ENCODE measurements at regions not wholly inside any gene's neighbourhood (a gene's known extent, or its start where the extent isn't known, plus 50 kb on each side); places are given as distances from the start of the nearest gene placed in this dataset.

- Mint-ChIP-seq H3K9me3 (ENCODE audit: low read depth) (peaks cover 3% of the 10 kb centered on the region), H3K27ac (no peak overlapping the region), H3K4me3 (no peak overlapping the region), H3K4me1 (ENCODE audit: low read depth) (peaks cover 4% of the 10 kb centered on the region), H3K36me3 (no peaks in the 10 kb centered on the region), H3K27me3 (peaks cover 2% of the 10 kb centered on the region)
Observed at GRCh38 chr13:108419768-108420167, 150.2 kb downstream of the TNFSF13B start.

GRCh38 chr13:108425056-108425455 is 155.5 kb downstream of the TNFSF13B start:
- Mint-ChIP-seq H3K9me3 (ENCODE audit: low read depth) (no peaks in the 10 kb centered on the region), H3K4me1 (ENCODE audit: low read depth) (no peaks in the 10 kb centered on the region), H3K27me3 (peaks cover 2% of the 10 kb centered on the region), H3K4me3 (no peak overlapping the region), H3K36me3 (no peaks in the 10 kb centered on the region), H3K27ac (no peak overlapping the region)

DNA sequence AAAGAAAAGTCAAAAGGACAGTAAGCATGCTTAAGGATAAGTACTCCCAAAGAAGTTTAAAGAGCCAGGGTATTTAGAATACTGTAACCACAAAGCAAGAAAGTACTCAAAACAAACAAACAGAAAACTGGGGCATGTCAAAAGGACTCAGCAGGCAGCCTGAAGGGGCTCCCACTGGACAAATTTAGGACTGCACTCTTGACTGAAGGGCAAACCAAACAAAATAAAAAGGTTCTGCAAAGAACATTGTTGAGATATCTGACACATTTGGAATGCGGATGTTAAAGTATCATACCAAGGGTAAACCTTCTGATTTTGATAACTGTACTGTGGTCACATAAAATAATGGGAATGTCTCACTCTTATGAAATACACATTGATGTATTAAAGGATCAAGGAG is 157.4 kb downstream of the TNFSF13B start:
- Mint-ChIP-seq H3K36me3 (no peaks in the 10 kb centered on the region), H3K27ac (no peak overlapping the region), H3K4me1 (ENCODE audit: low read depth) (no peaks in the 10 kb centered on the region), H3K9me3 (ENCODE audit: low read depth) (no peaks in the 10 kb centered on the region), H3K27me3 (peaks cover 2% of the 10 kb centered on the region), H3K4me3 (no peak overlapping the region)

- Mint-ChIP-seq H3K4me3 (no peak overlapping the region), H3K27me3 (peaks cover 2% of the 10 kb centered on the region), H3K36me3 (no peaks in the 10 kb centered on the region), H3K9me3 (ENCODE audit: low read depth) (no peaks in the 10 kb centered on the region), H3K27ac (no peak overlapping the region), H3K4me1 (ENCODE audit: low read depth) (no peaks in the 10 kb centered on the region)
Observed at GRCh38 chr13:108427355-108427754, 157.8 kb downstream of the TNFSF13B start.

GRCh38 chr13:108428691-108429090 is 159.2 kb downstream of the TNFSF13B start:
- H3K36me3 Mint-ChIP-seq: no peaks in the 10 kb centered on the region
- no peaks in the 10 kb centered on the region for H3K4me1 Mint-ChIP-seq (ENCODE audit: low read depth)
- no peaks in the 10 kb centered on the region for H3K27me3 Mint-ChIP-seq
- no peak overlapping the region for H3K4me3 Mint-ChIP-seq
- H3K9me3 Mint-ChIP-seq (ENCODE audit: low read depth): no peaks in the 10 kb centered on the region
- no peak overlapping the region for H3K27ac Mint-ChIP-seq

DNA sequence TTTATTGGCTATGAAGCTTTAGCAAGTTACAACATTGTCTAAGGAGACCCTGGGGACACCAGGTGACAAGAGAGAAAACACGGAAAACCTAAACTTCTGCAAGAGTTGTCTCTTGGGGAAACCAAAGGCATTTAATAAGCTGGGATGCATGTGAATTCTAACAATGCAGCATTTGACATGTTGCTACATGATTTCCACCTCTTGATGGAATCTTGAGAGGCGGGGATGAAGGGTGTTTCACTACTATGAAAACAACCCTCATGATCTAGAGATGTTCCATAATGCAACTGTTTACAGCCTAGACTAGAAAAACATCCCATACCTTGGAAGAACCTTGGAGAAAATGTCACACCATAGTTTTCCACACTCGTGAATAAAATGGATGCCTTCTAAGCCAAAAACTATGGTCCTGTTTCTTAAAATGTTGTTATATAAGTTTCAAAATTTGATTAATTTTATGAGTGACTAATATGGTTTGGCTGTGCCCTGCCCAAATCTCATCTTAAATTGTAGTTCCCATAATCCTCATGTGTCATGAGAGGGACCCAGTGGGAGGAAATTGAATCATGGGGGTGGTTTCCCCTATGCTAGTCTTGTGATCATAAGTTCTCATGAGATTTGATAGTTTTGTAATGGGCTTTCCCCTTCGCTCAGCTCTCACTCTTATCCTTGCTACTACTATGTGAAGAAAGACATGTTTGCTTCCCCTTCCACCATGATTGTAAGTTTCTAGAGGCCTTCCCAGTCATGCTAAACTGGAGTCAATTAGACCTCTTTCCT is 164.6 kb downstream of the TNFSF13B start:
- Mint-ChIP-seq H3K36me3 (no peaks in the 10 kb centered on the region), H3K4me1 (ENCODE audit: low read depth) (no peaks in the 10 kb centered on the region), H3K27ac (no peak overlapping the region), H3K27me3 (peaks cover 7% of the 10 kb centered on the region), H3K9me3 (ENCODE audit: low read depth) (no peaks in the 10 kb centered on the region), H3K4me3 (no peak overlapping the region)

- no peaks in the 10 kb centered on the region for H3K9me3 Mint-ChIP-seq (ENCODE audit: low read depth)
- H3K27me3 Mint-ChIP-seq: peaks cover 7% of the 10 kb centered on the region
- H3K36me3 Mint-ChIP-seq: no peaks in the 10 kb centered on the region
- no peak overlapping the region for H3K4me3 Mint-ChIP-seq
- no peak overlapping the region for H3K27ac Mint-ChIP-seq
- no peaks in the 10 kb centered on the region for H3K4me1 Mint-ChIP-seq (ENCODE audit: low read depth)
Observed at GRCh38 chr13:108435393-108436149, 166.1 kb downstream of the TNFSF13B start.

- no peaks in the 10 kb centered on the region for H3K4me1 Mint-ChIP-seq (ENCODE audit: low read depth)
- no peak overlapping the region for H3K4me3 Mint-ChIP-seq
- H3K36me3 Mint-ChIP-seq: no peaks in the 10 kb centered on the region
- peaks cover 7% of the 10 kb centered on the region for H3K27me3 Mint-ChIP-seq
- H3K27ac Mint-ChIP-seq: no peak overlapping the region
- no peaks in the 10 kb centered on the region for H3K9me3 Mint-ChIP-seq (ENCODE audit: low read depth)
Observed at GRCh38 chr13:108437496-108437895, 168.0 kb downstream of the TNFSF13B start.

DNA sequence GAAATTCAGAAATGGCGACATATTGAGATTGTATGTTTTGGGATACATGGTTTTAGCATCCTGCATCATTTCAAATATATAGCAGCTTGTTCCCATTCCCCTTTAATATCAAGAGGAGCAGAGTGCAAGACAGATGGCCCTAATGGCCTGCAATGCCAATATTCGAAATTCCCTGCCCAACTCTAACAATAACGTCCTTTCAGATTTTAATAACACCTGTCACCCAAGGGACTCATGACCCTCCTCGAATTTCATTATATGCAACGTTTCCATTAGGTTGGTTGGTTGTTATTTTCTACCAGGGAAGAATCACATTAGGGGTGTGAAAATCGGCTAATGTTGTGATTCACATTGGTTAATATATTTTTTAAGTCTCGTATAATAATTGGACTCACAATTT is 170.0 kb downstream of the TNFSF13B start:
- Mint-ChIP-seq H3K27ac (no peak overlapping the region), H3K4me1 (ENCODE audit: low read depth) (no peaks in the 10 kb centered on the region), H3K27me3 (peaks cover 5% of the 10 kb centered on the region), H3K36me3 (no peaks in the 10 kb centered on the region), H3K9me3 (ENCODE audit: low read depth) (no peaks in the 10 kb centered on the region), H3K4me3 (no peak overlapping the region)

DNA sequence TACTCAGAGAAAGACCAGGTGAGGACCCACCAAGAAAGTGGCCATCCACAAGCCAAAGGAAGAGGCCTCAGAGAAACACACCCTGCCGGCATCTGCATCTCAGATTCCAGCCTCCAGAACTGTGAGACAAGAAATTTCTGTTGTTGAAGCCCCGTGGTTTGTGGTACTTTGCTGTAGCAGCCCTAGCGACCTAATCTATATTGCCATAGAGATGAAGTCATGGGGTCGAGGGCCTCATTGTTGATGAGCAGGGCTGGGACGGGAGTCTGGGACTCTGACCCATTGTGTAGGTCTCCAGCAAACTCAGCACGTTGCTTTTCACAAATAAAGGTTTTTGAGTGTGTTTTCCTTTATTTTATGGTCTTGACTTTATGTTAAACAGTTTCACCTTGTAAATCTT is 174.9 kb downstream of the TNFSF13B start:
- no peaks in the 10 kb centered on the region for H3K4me1 Mint-ChIP-seq (ENCODE audit: low read depth)
- no peaks in the 10 kb centered on the region for H3K27me3 Mint-ChIP-seq
- no peaks in the 10 kb centered on the region for H3K9me3 Mint-ChIP-seq (ENCODE audit: low read depth)
- H3K27ac Mint-ChIP-seq: no peak overlapping the region
- no peaks in the 10 kb centered on the region for H3K36me3 Mint-ChIP-seq
- H3K4me3 Mint-ChIP-seq: no peak overlapping the region

DNA sequence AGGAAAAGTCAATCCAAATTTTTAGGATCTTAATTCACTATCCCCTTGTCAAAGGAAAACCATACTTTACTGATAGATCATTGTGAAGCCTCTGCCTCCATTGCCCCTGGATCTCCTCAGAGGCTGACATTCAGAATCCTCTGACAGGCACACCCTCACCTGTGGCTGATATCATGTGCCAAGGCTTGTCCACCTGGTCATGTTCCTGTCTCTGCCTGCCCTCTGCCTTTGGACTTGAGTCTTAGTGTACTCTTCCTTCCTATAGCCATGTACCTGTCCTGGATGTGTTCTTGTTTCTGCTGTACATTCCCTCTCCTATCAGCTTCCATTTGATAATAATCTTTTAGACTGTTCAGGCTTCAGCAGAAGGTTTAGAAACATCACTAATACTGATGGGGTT is 179.4 kb downstream of the TNFSF13B start:
- H3K4me3 Mint-ChIP-seq: no peak overlapping the region
- no peaks in the 10 kb centered on the region for H3K4me1 Mint-ChIP-seq (ENCODE audit: low read depth)
- H3K36me3 Mint-ChIP-seq: no peaks in the 10 kb centered on the region

GRCh38 chr13:108451121-108451520 is 178.3 kb upstream of the MYO16 start:
- Mint-ChIP-seq H3K36me3 (no peaks in the 10 kb centered on the region), H3K4me1 (ENCODE audit: low read depth) (no peaks in the 10 kb centered on the region), H3K27ac (no peak overlapping the region)

More for the DNA sequence above, 179.4 kb downstream of the TNFSF13B start:
- no peaks in the 10 kb centered on the region for H3K9me3 Mint-ChIP-seq (ENCODE audit: low read depth)
- H3K27ac Mint-ChIP-seq: no peak overlapping the region
- no peaks in the 10 kb centered on the region for H3K27me3 Mint-ChIP-seq

GRCh38 chr13:108455320-108455719 is 174.1 kb upstream of the MYO16 start:
- no peak overlapping the region for H3K4me3 Mint-ChIP-seq
- H3K27ac Mint-ChIP-seq: no peak overlapping the region
- H3K4me1 Mint-ChIP-seq (ENCODE audit: low read depth): no peaks in the 10 kb centered on the region
- peaks cover 9% of the 10 kb centered on the region for H3K27me3 Mint-ChIP-seq
- H3K9me3 Mint-ChIP-seq (ENCODE audit: low read depth): peaks cover 10% of the 10 kb centered on the region
- no peaks in the 10 kb centered on the region for H3K36me3 Mint-ChIP-seq

More at GRCh38 chr13:108451121-108451520, 178.3 kb upstream of the MYO16 start:
- Mint-ChIP-seq H3K9me3 (ENCODE audit: low read depth) (no peaks in the 10 kb centered on the region), H3K4me3 (no peak overlapping the region), H3K27me3 (no peaks in the 10 kb centered on the region)

DNA sequence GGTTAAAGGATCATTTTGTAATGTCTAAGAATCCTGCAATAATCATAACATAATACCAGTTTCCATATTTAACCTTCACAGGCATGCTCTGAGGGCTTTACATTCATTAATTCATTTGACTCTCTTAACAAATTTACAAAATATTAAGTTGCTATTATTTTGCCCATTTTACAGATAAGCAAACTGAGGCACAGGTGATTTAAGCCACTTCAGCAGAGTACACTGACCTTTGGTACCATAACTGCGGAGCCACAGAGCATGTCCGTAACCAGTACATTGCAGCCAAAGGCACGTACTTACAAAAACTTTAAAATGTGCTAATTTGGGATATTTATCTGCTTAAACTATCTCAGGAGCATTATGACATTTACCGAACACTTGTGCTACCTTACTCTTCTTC is 169.4 kb upstream of the MYO16 start:
- H3K4me3 Mint-ChIP-seq: no peak overlapping the region
- peaks cover 10% of the 10 kb centered on the region for H3K9me3 Mint-ChIP-seq (ENCODE audit: low read depth)
- H3K4me1 Mint-ChIP-seq (ENCODE audit: low read depth): no peaks in the 10 kb centered on the region
- H3K36me3 Mint-ChIP-seq: no peaks in the 10 kb centered on the region
- peaks cover 13% of the 10 kb centered on the region for H3K27me3 Mint-ChIP-seq
- no peak overlapping the region for H3K27ac Mint-ChIP-seq

DNA sequence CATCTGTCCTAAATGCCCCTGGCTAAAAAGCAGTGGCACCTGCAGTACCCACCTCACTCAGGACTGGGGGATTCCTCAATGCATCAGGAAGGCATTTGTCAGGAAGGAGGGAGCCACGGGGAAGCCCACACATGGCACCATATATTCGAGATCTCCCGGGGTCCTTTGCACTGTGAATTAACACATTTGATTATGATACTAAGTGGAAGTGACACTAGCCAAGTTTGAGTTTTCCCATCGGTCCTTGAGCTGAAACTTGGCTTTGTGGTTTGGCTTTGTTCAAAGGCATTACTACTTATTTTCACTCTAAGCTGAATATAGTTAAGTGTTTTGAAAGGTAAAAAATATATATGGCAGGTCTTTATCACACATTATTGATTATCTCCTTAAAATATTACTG is 168.7 kb upstream of the MYO16 start:
- H3K27ac Mint-ChIP-seq: no peak overlapping the region
- H3K36me3 Mint-ChIP-seq: no peaks in the 10 kb centered on the region
- H3K27me3 Mint-ChIP-seq: peaks cover 13% of the 10 kb centered on the region
- no peak overlapping the region for H3K4me3 Mint-ChIP-seq
- H3K9me3 Mint-ChIP-seq (ENCODE audit: low read depth): peaks cover 10% of the 10 kb centered on the region
- H3K4me1 Mint-ChIP-seq (ENCODE audit: low read depth): no peaks in the 10 kb centered on the region

Measured in activated naive CD8-positive, alpha-beta T cell (primary cell).